ENCODE measurements at regions not wholly inside any gene's neighbourhood (a gene's known extent, or its start where the extent isn't known, plus 50 kb on each side); places are given as distances from the start of the nearest gene placed in this dataset.

DNA sequence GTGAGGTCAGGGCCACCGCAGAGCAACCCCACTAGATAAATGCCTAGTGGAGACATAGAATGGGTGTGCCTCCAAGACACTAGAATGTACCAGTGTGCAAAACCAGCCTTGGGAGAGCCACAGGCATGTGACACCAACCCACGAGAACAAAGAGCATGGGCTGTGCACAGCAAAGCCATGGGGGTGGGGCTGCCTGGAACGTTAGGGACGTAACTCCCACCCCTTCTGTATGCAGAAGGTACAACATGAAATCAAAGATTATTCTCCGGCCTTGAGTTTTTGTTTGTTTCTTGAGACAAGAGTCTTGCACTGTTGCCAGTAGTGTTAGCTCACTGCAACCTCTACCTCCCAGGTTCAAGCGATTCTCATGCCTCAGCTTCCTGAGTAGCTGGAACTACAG lies 99.5 kb downstream of the MID1IP1 start:
- Histone ChIP-seq H3K27ac (ENCODE audit: insufficient read depth, low read length) (no peak overlapping the region), H2BK15ac (ENCODE audit: low read depth, low read length) (no peak overlapping the region), H2BK20ac (ENCODE audit: low read depth, low read length) (no peak overlapping the region), H3K36me3 (ENCODE audit: control insufficient read depth, insufficient read depth, low read length) (no peaks in the 10 kb centered on the region), H3K9me1 (ENCODE audit: insufficient read depth, low read length) (no peaks in the 10 kb centered on the region), H2AK5ac (ENCODE audit: low read depth, low read length) (no peak overlapping the region), H2AFZ (replicated peaks; ENCODE audit: low read length, poor library complexity) (no peak overlapping the region), H2BK120ac (ENCODE audit: low read depth, low read length) (no peak overlapping the region), H3K18ac (ENCODE audit: low read depth, low read length) (no peak overlapping the region), H3K56ac (ENCODE audit: extremely low read depth, insufficient read depth, low read length) (no peak overlapping the region), H4K91ac (ENCODE audit: insufficient read depth, low read depth, low read length) (no peak overlapping the region), H3K4me3 (ENCODE audit: insufficient read depth, low read depth, low read length) (no peak overlapping the region), H2BK5ac (ENCODE audit: low read depth, low read length, poor library complexity, severe bottlenecking) (no peak overlapping the region), H4K20me1 (ENCODE audit: insufficient read depth, low read length) (no peaks in the 10 kb centered on the region), H2AK9ac (replicated peaks; ENCODE audit: low read depth, low read length, poor library complexity) (no peak overlapping the region), H3K9me3 (ENCODE audit: control insufficient read depth, insufficient read depth, low read length) (no peaks in the 10 kb centered on the region), H3K79me1 (ENCODE audit: low read depth in 1 of 2, low read length in 2 of 2) (no peaks in the 10 kb centered on the region), H3K9ac (ENCODE audit: low read depth, low read length) (no peak overlapping the region), H3K23ac (ENCODE audit: low read depth, low read length) (no peak overlapping the region), H4K5ac (ENCODE audit: low read depth, low read length) (no peak overlapping the region), H3K27me3 (ENCODE audit: control insufficient read depth, insufficient read depth, low read length) (peaks cover 3% of the 10 kb centered on the region; the same call in 1 of the 2 replicates), H3K14ac (replicated peaks; ENCODE audit: low read depth, low read length) (no peak overlapping the region), H4K8ac (ENCODE audit: low read depth in 2 of 2, low read length in 2 of 2) (no peak overlapping the region), H3K4ac (ENCODE audit: low read depth, low read length) (no peak overlapping the region), H3K4me1 (ENCODE audit: control insufficient read depth, insufficient read depth, low read length) (no peaks in the 10 kb centered on the region), H3K4me2 (ENCODE audit: low read depth, low read length) (no peak overlapping the region)
- BruUV-seq (replicated peaks) = no TSS peak
- no peak for DNase-seq
- dilution Hi-C loops (cut with HindIII; ENCODE audit: low sequenced_read_pairs, unreplicated experiment) (no loop called here), intact Hi-C loops (cut with micrococcal nuclease) (no loop called here), in situ Hi-C loops (cut with MboI; ENCODE audit: low sequenced_read_pairs) (no loop called here)
- POLR2A ChIA-PET (ENCODE audit: unreplicated experiment) = no interaction called here
- CTCF ChIA-PET = no interaction called here
- no peak for ATAC-seq (ENCODE audit: low read depth)
- WGBS, 2 experiments (ENCODE audit: extremely low coverage in 2 of 2, insufficient read length in 1 of 2) = no CpG with 5 or more reads among the region's 6 CpGs
- TF ChIP-seq CHD1 (IDR thresholded peaks at IDR 0.05; ENCODE audit: low read depth, low read length) = no peak
- TF ChIP-seq BHLHE40 (IDR thresholded peaks at IDR 0.05; ENCODE audit: low read depth, low read length) = no peak

All from IMR-90 (cell line).